ENCODE measurements at regions not wholly inside any gene's neighbourhood (a gene's known extent, or its start where the extent isn't known, plus 50 kb on each side); places are given as distances from the start of the nearest gene placed in this dataset.
"Not testable (repeated sequence)": the region's sequence is repeated elsewhere in the genome, so short reads cannot be mapped to it uniquely, and the experiment has no call there.

GRCh38 chr5:32534041-32534440 is 51.3 kb upstream of the SUB1 start:
- 50 to 52% methylated on average over 1 of the region's 1 CpG for WGBS, 2 donors
- intact Hi-C loops (cut with DNase I): no loop called here
- peaks cover 0 to 16% (median 8%) of the 10 kb centered on the region in 3 donors for H3K4me1 ChIP-seq

GRCh38 chr5:32531885-32532520 is 53.4 kb upstream of the SUB1 start:
- H3K9me3 ChIP-seq: no peaks in the 10 kb centered on the region
- no peaks in the 10 kb centered on the region for H3K27me3 ChIP-seq
- H3K27ac ChIP-seq: peak overlapping the region in 1 of 4 donors; percentile 47
- intact Hi-C loops (cut with DNase I): no loop called here
- TF ChIP-seq POLR2A (IDR thresholded peaks at IDR 0.05) (peak in 1 of 4 donors; percentile 7), CTCF (IDR thresholded peaks at IDR 0.05) (no peak)
- H3K4me3 ChIP-seq: peak overlapping the region in 1 of 4 donors; percentile 42
- DNase-seq: no peak
- H3K36me3 ChIP-seq: no peaks in the 10 kb centered on the region
- H3K4me1 ChIP-seq: peaks cover 0 to 16% (median 8%) of the 10 kb centered on the region in 3 donors
- 14 to 41% methylated on average over 6 to 7 of the region's 8 CpGs for WGBS, 2 donors

More at GRCh38 chr5:32534041-32534440, 51.3 kb upstream of the SUB1 start:
- no peaks in the 10 kb centered on the region for H3K36me3 ChIP-seq
- no peak overlapping the region for H3K4me3 ChIP-seq
- DNase-seq: no peak
- H3K9me3 ChIP-seq: no peaks in the 10 kb centered on the region
- TF ChIP-seq POLR2A (IDR thresholded peaks at IDR 0.05) (no peak), CTCF (IDR thresholded peaks at IDR 0.05) (no peak)
- no peaks in the 10 kb centered on the region for H3K27me3 ChIP-seq
- H3K27ac ChIP-seq: no peak overlapping the region

DNA sequence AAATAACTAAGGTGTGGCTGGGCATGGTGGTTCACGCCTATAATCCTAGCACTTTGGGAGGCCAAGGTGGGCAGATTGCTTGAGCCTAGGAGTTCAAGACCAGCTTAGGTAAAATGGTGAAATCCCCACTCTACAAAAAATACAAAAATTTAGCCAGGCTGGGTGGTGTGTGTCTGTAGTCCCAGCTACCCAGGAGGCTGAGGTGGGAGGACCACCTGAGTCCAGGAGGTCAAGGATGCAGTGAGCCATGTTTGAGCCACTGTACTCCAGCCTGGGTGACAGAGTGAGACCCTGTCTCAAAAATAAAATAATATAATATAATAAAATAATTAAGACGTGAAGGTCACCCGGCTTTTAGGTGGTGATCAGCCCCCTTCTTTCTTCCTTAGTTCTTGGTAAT is 58.0 kb upstream of the SUB1 start:
- DNase-seq; H3K27ac ChIP-seq; H3K4me3 ChIP-seq; H3K36me3 ChIP-seq; H3K27me3 ChIP-seq; H3K9me3 ChIP-seq; intact Hi-C loops (cut with DNase I): not testable (repeated sequence)
- WGBS, 2 donors: 75 to 89% methylated on average over 3 of the region's 3 CpGs
- peaks cover 0 to 14% (median 8%) of the 10 kb centered on the region in 3 donors for H3K4me1 ChIP-seq

GRCh38 chr5:32526810-32527209 is 58.5 kb upstream of the SUB1 start:
- H3K4me3 ChIP-seq: no peak overlapping the region
- no peak overlapping the region for H3K27ac ChIP-seq
- H3K4me1 ChIP-seq: peaks cover 0 to 9% (median 6%) of the 10 kb centered on the region in 3 donors
- H3K27me3 ChIP-seq: no peaks in the 10 kb centered on the region
- DNase-seq: no peak
- intact Hi-C loops (cut with DNase I): no loop called here
- 18 to 42% methylated on average over 1 of the region's 1 CpG for WGBS, 2 donors
- TF ChIP-seq POLR2A (IDR thresholded peaks at IDR 0.05) (no peak), CTCF (IDR thresholded peaks at IDR 0.05) (no peak)
- no peaks in the 10 kb centered on the region for H3K9me3 ChIP-seq
- no peaks in the 10 kb centered on the region for H3K36me3 ChIP-seq

DNA sequence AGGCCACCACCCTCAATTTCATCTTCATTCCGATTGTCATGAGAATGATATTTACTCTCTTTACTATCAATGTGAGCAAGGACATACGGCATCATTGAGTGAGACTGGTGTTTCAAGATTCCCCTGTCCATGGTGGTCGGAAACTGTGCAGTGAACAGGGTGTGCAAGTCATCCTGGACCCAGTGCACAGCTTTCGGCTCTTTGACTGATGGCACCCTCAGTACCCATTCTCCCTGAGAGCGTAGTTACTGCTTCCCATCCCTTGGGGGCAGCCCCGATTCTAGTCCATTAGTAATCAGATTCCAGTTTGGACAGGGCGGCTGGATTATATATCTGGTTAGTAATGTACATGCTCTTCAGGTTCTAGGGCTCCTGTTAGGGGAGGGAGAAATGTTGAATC is 61.7 kb upstream of the SUB1 start:
- Histone ChIP-seq H3K36me3 (no peaks in the 10 kb centered on the region), H3K4me1 (no peaks in the 10 kb centered on the region), H3K27ac (no peak overlapping the region), H3K9me3 (no peaks in the 10 kb centered on the region), H3K4me3 (no peak overlapping the region), H3K27me3 (no peaks in the 10 kb centered on the region)
- TF ChIP-seq POLR2A (IDR thresholded peaks at IDR 0.05) (no peak), CTCF (IDR thresholded peaks at IDR 0.05) (no peak)
- DNase-seq: no peak
- 66 to 81% methylated on average over 5 to 7 of the region's 7 CpGs for WGBS, 2 donors
- intact Hi-C loops (cut with DNase I): no loop called here

Data from esophagus squamous epithelium (tissue), 5 donors.